ENCODE measurements at regions not wholly inside any gene's neighbourhood (a gene's known extent, or its start where the extent isn't known, plus 50 kb on each side); places are given as distances from the start of the nearest gene placed in this dataset.

DNA sequence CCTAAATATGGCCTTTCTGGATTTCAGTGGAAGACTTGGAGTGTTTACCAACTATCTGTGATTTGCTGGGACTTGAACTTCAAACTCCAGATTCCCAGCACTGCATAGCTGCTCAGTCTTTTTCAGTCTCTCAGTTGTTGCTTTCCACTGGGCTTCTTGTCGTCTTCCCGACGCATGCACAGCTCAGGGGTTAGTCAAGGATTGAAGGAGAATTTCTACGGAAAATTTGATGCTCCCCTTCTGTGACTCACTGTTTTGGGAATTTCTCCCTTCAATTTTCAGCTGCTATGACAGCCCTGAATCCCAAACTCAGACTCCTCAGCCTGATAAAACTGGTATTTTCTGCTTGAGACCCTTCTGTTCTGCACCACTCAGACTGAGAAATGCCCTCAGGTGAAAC, 91.7 kb downstream of the CYP26A1 start (continued):
- TF ChIP-seq REST (IDR thresholded peaks at IDR 0.05; ENCODE audit: low read depth) = no peak
- no peak for TF ChIP-seq ZFX (IDR thresholded peaks at IDR 0.05)
- TF ChIP-seq SRF (IDR thresholded peaks at IDR 0.05; ENCODE audit: low read depth) = no peak
- no peak for TF ChIP-seq POLR2AphosphoS5 (IDR thresholded peaks at IDR 0.05; ENCODE audit: low read depth, low read length)
- TF ChIP-seq SIN3A (IDR thresholded peaks at IDR 0.05; ENCODE audit: low read depth) = no peak
- TF ChIP-seq FOSL1 (IDR thresholded peaks at IDR 0.05; ENCODE audit: low read depth) = no peak

- H3K4me1 ChIP-seq (ENCODE audit: control insufficient read depth in 1 of 2, insufficient read depth in 2 of 2, low read length in 2 of 2) = no peaks in the 10 kb centered on the region; a peak in 1 of 4 replicates
- no TSS peak for BruUV-seq (replicated peaks)
- no peaks in the 10 kb centered on the region for H3K9me3 ChIP-seq (ENCODE audit: control insufficient read depth in 1 of 2, insufficient read depth in 1 of 2, low read depth in 1 of 2, low read length in 2 of 2)
- no peak for TF ChIP-seq RAD21 (IDR thresholded peaks at IDR 0.05; ENCODE audit: low read depth)
- TF ChIP-seq EGR1 (IDR thresholded peaks at IDR 0.05; ENCODE audit: low read depth) = no peak
- no peak for TF ChIP-seq REST (IDR thresholded peaks at IDR 0.05; ENCODE audit: low read depth)
- no peak for TF ChIP-seq YY1 (IDR thresholded peaks at IDR 0.05; ENCODE audit: extremely low read depth, insufficient replicate concordance, low read depth, low read length)
- no peak for TF ChIP-seq TCF7L2 (IDR thresholded peaks at IDR 0.05; ENCODE audit: borderline replicate concordance, extremely low read depth, insufficient read depth, insufficient read length)
- TF ChIP-seq ELF1 (IDR thresholded peaks at IDR 0.05; ENCODE audit: borderline replicate concordance, low read depth) = no peak
- no peak for TF ChIP-seq CBX3 (IDR thresholded peaks at IDR 0.05; ENCODE audit: low read depth)
- TF ChIP-seq POLR2AphosphoS5 (IDR thresholded peaks at IDR 0.05; ENCODE audit: low read depth, low read length) = no peak
- TF ChIP-seq ATF3 (IDR thresholded peaks at IDR 0.05) = no peak
- TF ChIP-seq JUND (IDR thresholded peaks at IDR 0.05) = no peak
- no peak for TF ChIP-seq CTCF (IDR thresholded peaks at IDR 0.05 in 2 of 3, conservative IDR thresholded peaks at IDR 0.05 in 1 of 3; ENCODE audit: borderline replicate concordance in 1 of 3, insufficient read depth in 1 of 3, low read depth in 2 of 3, low read length in 2 of 3)
- TF ChIP-seq FOSL1 (IDR thresholded peaks at IDR 0.05; ENCODE audit: low read depth) = no peak
- no peak for TF ChIP-seq EZH2phosphoT487 (IDR thresholded peaks at IDR 0.05; ENCODE audit: borderline replicate concordance)
- no peak for TF ChIP-seq SIN3A (IDR thresholded peaks at IDR 0.05; ENCODE audit: low read depth)
- no peak for TF ChIP-seq EZH2 (IDR thresholded peaks at IDR 0.05)
- no peak for TF ChIP-seq SRF (IDR thresholded peaks at IDR 0.05; ENCODE audit: low read depth)
- H3K4me2 ChIP-seq (ENCODE audit: low read length) = no peak overlapping the region
- no peak overlapping the region for H3K27ac ChIP-seq (ENCODE audit: low read depth, low read length)
- no peak for ATAC-seq
- no peaks in the 10 kb centered on the region for H3K36me3 ChIP-seq (ENCODE audit: control insufficient read depth in 1 of 2, insufficient read depth in 2 of 2, low read length in 2 of 2)
- H3K27me3 ChIP-seq (ENCODE audit: insufficient read depth, low read length) = no peaks in the 10 kb centered on the region
- ChIA-PET POLR2A (no interaction called here), RAD21 (ENCODE audit: low non-redundant PET in 1 of 2, low total read pairs in 2 of 2, uncharacterized antibody in 2 of 2, unreplicated experiment in 2 of 2) (no interaction called here), CTCF (no interaction called here)
- no peaks in the 10 kb centered on the region for H3K79me2 ChIP-seq (ENCODE audit: insufficient read depth, low read length)
- no peak overlapping the region for H2AFZ ChIP-seq (ENCODE audit: low read depth, low read length, poor library complexity, severe bottlenecking)
- no peaks in the 10 kb centered on the region for H3K9me2 ChIP-seq (ENCODE audit: insufficient read depth)
- intact Hi-C loops (cut with micrococcal nuclease) = no loop called here
- no peak overlapping the region for H3K9ac ChIP-seq (ENCODE audit: low read length)
- no peaks in the 10 kb centered on the region for H4K20me1 ChIP-seq (ENCODE audit: insufficient read depth)
- DNase-seq (ENCODE audit: low read depth, low spot score) = no peak
- H3K4me3 ChIP-seq (replicated peaks in 1 of 2; ENCODE audit: low read depth in 1 of 2, low read length in 2 of 2) = no peak overlapping the region
Measured at GRCh38 chr10:93166134-93166533, 92.4 kb downstream of the CYP26A1 start.

All from HCT116 (cell line).